ENCODE measurements at regions not wholly inside any gene's neighbourhood (a gene's known extent, or its start where the extent isn't known, plus 50 kb on each side); places are given as distances from the start of the nearest gene placed in this dataset.
A peak's percentile ranks its signal among the peaks of the same experiment; 100 is the strongest.
"Not testable (repeated sequence)": the region's sequence is repeated elsewhere in the genome, so short reads cannot be mapped to it uniquely, and the experiment has no call there.

DNA sequence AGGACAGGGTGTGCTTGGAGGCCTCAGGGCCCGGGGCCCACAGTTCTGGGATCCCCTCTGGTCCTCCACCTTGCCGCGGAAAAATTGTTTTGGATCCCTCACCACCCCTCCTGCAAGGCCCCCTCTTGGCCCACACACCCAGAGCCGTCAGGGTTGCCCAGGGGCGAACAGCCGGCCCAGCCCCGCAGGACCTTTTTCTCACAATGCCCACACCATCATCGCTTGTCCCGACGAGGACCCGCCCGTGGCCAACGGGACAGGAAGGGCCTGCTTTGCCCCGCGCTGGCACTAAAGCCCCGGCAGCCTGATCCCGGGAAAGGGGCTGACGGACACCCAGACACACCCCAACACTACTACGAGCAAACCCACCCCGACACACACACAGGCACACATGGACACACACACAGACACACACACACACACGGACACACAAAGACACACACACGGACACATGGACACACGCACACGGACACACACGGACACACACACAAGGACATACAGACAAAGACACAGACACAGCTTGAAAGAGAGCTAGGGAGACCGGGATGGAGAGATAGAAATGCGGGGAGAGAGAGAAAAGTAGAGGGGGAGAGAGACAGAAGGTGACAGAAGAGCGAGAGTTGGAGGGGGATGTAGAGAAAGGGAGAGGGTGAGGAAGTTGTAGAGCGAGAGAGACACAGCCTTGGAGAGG lies 1493.5 kb upstream of the DEFB115 start:
- DNase-seq: no peak

DNA sequence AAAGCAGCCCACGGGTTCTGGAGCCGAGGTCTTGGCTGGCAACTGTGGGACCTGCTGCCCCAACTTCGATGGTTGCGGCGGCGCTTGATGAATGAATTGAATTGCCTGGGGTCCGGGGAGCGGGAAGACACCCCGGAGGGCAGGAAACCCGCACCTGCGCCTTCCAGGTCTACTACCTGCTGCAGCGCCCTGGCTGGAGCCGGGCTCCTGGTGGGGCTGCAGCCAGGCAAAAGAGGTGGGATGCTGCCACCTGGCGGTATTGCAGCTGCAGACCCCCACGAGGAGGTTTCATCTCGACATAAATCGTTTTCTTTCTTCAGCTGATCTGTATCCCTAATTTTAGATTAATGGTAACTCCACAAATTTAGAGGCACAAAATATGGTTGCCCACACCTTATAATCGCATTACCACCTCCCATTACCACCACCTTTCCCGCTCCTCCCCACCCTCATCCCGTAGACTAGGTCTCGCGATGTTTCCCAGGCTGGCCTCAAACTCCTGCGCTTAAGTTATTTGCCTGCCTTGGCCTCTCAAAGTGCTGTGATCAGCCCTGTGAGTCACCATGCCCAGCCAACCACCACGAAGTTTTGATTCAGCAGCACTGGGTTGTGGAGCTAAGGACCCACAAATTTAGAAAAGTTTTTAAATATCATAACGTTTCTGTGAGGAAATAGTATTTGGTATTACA lies 1492.4 kb upstream of the DEFB115 start:
- peak; percentile 2 to 9 for DNase-seq

DNA sequence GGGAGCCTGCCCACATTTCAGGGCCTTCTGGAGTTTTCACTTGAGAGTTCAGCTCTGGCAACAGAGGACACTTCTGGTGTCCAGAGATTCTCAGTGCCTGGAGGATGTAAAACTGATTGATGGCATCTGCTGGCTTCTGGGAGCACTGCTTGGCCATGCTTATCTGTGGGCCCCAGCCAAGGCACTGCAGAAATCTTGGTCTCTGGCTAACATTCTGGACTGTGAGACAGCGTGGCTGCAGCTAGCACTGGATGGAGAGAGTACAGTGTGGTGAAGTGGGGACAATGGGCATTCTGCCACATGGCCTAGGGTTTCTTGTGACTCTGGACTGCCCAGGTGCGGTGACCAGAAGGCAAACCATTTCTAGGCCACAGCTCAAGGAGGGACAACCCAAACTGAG lies 1479.4 kb upstream of the DEFB115 start:
- not testable (repeated sequence) for DNase-seq

DNA sequence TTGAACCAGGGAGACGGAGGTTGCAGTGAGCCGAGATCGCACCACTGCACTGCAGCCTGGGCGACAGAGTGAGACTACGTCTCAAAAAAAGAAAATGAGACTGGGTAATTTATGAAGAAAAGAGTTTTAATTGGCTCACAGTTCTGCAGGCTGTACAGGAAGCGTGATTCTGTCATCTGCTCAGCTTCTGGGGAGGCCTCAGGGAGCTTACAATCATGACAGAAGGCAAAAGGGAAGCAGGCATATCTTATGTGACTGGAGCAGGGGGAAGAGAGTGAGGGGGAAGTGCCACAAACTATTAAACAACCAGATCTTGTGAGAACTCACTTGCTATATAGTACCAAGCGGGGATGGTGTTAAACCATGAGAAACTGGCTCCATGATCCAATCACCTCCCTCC lies 1476.2 kb upstream of the DEFB115 start:
- not testable (repeated sequence) for DNase-seq

DNA sequence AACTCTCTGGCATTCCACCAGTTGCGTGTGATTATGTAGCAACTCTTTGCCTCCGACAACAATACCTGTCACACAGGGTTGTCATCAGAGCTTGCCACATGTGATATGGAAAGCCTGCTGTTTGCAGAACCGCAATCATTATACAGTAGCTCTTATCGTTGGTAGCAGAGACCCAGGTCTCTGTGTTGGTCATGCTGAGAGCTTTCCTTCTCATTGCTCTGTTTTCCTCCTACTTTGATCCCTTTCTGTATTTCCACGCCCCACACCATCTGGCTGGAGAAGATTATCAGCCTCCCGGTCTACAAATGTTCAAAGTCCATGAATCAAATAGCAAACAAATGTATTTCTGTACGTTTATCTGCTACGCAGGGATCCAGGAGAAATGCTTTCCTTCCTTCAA lies 1475.6 kb upstream of the DEFB115 start:
- not testable (repeated sequence) for DNase-seq

DNA sequence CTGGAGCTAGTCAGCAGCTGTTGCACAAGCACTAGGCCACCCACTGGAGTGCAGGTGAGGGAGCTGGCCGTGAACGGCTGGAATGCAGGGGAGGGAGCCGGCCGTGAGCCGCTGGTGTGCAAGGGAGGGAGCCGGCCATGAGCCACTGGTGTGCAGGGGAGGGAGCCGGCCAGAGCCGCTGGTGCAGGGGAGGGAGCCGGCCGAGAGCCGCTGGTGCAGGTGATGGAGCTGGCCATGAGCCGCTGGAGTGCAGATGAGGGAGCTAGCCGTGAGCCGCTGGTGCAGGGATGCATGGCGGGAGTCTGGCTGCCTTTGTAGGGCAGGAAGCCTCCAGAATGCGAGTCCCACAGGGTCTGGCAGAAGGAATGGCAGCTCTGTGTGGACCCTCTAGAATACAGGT lies 1470.0 kb upstream of the DEFB115 start:
- DNase-seq: not testable (repeated sequence)

DNA sequence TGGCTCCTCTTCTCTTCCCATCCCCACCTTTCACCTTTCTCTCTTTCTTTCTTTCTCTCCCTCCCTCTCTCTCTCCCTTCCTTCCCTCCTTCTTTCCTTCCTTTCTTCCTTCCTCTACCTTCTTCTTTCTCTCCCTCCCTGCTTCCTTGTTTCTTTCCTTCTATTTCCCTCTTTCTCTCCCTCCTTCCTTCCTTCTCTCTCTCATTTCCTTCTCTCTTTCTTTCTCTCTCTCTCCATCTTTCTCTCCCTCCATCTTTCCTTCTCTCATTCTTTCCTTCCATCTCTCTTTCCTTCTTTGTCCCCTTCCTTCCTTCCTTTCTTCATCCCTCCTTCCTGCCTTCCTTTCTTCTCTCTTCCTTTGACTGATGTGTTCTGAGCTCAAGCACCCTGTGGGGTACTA lies 1467.0 kb upstream of the DEFB115 start:
- DNase-seq: no peak

DNA sequence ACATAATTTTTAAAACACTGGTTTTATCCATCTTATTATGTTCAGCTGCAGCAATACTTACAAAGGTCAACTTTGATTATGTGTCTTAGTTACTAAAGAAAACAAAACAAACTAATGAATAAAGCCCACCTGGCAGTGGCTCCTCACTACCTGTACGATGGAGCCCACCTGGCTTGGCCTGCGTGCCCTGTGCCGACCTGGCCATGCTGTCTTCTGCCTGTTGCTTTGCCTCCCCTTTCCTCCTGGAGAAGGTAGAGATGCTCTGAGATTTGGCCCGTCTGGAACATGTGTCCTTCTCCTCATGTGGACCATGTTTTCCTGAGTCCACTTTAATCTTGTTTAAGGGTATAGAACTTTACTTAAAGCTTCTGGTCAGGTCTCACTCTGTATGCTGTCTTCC lies 1426.0 kb upstream of the DEFB115 start:
- DNase-seq: not testable (repeated sequence)

DNA sequence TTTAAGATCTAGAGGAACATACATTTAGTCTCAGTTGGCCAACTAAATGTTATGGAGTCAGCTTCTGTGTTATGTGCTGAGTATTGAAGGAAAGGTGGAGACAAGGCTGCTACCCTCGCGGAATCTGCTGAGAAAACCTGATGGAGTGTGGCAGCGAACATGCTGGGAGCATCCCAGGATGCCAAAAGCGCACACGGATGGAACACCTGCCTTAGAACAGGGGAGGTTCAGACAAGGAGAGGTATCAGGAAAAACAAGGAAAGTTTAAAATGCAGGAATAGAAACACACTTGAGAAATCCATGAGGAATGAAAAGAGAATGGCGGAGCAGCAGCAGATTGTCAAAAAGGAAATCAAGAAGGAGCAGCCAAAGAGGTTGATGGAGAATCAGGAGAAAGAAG lies 1389.5 kb upstream of the DEFB115 start:
- not testable (repeated sequence) for DNase-seq

DNA sequence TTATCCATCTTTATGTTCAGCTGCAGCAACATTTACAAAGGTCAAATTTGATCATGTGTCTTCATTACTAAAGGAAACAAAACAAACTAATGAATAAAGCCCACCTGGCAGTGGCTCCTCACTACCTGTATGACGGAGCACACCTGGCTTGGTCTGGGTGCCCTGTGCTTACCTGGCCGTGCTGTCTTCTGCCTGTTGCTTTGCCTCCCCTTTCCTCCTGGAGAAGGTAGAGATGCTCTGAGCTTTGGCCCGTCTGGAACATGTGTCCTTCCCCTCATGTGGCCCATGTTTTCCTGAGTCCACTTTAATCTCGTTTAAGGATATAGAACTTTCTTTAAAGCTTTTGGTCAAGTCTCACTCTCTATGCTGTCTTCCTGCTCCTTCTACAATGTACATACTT lies 1388.8 kb upstream of the DEFB115 start:
- DNase-seq: not testable (repeated sequence)

DNA sequence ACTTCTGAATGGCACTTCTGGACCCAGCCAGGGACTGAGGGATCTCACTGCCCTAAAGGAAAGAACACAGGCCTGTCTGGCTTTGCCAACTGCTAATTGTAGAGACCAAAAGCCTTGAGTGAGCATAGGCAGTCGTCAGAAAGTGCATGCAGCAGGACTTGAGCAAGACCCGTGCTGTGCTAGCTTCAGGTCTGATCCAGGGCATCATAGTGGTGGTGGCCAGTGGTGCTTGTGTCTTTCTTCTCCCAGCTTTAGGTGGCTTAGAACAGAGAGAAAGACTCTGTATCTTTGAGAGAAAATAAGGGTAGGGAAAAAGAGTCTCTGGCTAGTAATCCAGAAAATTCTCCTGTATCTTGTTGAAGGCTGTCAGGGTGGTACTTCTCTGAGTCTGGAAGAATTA lies 1385.6 kb upstream of the DEFB115 start:
- DNase-seq: not testable (repeated sequence)

DNA sequence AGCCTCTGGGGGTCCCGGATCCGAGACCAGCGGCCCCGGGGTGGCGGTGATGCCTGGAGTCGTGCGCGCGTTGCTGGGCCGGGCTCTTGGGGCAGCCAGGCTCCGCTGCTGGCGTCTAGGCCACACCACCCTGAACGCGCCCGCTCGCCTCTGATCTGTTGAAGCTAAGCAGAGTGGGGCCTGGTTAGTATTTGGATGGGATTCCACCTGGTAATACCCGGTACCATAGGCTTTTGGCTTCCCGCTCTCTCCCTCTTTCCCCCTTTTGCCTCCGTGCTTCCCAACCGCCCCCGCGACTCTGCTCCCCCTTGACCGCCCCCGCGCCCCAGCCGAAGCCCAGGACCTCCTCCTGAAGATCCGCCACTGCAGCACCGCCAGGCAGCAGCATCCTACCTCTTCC lies 1383.5 kb upstream of the DEFB115 start:
- peak; percentile 15 to 28 for DNase-seq

DNA sequence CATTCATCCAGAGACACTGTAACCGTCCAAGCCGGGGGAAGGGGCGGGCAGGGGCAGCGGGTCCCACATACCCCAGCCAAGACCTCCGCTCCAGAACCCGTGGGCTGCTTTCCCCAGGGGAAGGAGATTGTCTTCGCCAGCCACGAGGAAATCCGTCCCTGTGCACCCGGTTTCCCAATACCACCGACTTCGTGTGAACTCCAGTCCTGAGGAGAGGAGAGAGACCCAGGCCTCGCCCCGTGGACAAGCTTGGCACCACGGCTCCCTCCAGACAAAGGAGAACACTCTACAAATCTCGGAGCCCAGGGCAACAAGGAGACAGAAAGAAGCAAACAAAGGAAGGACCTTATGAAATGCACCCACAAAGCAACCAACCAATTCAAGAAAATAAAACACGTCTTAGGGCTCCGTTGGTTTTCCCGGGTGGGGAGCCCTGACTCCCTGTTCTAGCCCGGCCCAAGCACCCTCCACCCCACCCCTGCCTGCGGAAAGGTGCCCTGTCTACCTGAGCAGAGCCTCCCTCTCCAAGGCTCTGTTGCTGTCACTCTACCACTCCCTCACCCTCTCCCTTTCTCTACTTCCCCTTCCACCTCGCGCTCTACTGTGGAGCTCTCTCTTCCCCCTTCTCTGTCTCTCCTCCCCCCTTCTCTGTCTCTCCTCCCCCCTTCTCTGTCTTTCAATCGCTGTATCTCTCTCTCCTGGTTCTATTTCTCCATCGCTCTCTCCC lies 1382.8 kb upstream of the DEFB115 start:
- no peak for DNase-seq

DNA sequence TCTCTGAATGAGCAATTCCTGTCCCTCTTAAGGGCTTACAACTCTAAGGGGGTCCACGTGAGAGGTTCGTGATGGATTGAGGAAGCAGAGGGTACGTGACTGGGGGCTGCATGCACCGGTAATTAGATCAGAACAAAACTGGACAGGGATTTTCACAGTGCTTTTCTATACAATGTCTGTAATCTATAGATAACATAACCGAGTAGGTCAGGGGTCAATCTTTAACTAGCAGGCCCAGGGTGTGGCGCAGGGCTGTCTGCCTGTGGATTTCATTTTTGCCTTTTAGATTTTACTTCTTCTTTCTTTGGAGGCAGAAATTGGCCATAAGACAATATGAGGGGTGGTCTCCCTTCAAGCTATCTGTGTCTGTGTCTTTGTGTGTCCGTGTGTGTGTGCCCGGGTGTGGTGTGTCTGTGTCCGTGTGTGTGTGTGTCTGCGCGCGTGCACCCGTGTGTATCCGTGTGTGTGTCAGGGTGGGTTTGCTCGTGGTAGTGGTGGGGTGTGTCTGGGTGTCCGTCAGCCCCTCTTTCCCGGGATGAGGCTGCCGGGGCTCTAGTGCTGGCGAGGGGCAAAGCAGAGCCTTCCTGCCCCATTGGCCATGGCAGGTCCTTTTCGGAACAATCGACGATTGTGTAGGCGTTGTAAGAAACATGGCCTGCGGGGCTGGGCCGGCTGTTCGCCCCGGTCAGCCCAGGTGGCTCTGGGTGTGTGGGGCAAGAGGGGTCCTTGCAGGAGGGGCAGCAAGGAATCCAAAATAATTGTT lies 1382.0 kb upstream of the DEFB115 start:
- DNase-seq: not testable (repeated sequence)

DNA sequence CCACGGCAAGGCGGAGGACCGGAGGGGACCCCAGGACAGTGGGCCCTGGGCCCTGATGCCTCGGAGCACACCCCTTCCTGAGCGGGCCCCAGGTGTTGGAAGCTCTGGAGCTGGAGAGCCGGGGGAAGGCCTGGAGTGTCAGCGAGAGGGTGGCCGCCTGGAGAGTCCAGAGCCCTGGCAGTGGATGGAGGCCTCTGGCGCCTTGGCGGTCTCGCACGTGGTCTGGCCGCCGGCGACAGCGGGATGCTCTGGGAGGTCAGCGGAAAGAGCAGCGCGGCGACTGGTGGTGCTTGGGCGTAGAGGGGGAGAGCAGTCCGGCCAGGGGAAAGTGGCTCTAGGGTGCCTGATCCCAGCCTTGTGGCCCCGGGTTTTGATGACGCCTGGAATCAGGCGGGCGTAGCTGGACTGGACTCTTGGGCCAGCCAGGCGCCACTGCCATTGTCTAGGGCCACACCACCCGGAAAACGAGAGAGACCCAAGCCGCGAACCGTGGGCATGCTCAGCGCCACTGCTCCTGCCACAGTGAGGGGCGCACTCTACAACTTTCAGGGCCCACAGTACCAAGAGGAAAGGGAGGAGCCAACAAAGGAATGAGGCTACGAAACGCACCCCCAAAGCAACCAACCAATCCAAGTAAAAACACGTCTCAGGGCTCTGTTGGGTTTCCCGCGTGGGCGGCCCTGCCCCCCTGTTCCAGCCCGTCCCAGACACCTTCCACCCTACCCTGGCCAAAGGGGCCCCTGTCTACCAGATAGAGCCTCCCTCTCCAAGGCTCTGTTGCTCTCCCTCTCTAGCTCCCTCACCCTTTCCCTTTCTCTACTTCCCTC lies 1381.2 kb upstream of the DEFB115 start:
- DNase-seq: not testable (repeated sequence)

DNA sequence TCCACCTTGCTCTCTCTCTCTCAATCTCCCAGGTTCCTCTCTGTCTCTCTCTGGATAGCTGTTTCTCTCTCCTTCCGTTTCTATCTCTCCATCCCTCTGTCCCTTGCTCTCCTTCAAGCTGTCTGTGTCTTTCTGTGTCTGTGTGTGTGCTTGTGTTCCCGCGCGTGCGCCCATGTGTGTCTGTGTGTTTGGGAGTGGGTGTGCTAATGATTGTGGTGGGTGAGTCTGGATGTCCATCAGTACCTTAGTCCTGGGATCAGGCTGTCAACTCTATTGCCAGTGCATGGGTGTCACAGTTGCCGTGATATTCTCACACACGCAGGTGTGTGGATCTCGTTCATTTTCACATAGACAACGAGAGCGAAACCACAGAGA lies 1380.6 kb upstream of the DEFB115 start:
- DNase-seq: no peak

DNA sequence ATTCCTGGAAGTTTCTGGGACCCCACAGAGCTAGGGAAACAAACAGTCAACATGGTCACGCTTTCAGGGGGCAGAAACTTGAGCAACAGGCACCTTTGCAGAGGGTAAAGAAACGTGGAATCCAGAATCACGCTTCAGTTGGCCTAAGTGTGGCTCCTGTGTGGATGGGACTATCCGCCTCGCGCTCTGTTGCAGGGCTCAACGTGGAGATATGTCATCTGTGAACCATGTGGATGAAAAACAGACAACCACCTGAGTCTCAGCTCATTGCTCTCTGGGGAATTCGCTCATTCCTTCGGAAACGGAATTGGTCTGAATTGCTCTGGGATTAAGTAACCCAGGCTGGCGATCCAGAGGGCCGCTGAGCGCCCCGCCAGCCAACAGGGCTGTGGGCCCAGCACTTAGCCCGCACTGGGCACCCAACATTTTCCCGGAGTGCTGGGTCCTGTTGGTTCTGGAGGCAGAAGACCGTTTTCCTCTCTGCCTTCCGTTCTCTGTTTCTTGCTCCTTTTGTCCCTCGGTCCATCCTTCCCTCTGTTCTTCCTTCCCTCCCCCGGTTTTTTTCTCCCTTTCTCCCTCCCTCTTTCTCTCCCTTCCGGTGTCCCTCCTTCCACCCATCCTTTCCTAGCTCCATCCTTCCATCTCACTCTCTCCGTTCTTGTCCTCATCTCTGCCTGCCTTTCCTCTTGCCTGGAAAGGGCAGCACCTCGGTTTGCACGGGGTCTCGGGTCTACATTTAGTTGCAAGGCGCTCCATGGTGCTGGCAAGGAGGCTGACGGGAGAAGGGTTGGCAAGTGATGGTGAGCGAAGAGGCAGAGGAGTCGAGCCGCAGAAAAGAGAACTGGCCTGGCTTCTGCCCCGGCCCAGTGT lies 1379.8 kb upstream of the DEFB115 start:
- not testable (repeated sequence) for DNase-seq

DNA sequence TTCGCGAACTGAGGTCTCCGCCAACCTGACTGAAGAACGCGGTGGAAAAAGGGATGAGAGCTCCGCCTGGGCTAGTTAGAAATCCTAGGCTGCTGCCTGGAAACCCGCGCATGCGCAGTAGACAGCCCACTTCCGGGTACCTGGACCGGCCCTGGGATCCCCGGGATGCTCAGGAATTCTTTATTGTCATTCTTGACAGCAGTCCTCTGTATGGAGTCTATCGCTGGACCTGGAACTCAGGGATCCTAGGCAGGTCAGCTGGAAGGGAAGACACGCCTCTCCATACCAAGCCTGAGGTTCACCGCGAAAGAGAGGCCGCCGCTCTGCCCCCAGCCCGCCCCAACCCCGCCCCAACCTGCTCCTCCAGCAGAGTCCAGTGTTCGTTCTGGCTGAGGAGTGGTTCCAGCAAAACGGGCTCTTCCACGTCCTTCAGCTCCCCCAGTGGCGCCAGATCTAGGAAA lies 1379.2 kb upstream of the DEFB115 start:
- DNase-seq: peak in 1 of 2 experiments; percentile 4

DNA sequence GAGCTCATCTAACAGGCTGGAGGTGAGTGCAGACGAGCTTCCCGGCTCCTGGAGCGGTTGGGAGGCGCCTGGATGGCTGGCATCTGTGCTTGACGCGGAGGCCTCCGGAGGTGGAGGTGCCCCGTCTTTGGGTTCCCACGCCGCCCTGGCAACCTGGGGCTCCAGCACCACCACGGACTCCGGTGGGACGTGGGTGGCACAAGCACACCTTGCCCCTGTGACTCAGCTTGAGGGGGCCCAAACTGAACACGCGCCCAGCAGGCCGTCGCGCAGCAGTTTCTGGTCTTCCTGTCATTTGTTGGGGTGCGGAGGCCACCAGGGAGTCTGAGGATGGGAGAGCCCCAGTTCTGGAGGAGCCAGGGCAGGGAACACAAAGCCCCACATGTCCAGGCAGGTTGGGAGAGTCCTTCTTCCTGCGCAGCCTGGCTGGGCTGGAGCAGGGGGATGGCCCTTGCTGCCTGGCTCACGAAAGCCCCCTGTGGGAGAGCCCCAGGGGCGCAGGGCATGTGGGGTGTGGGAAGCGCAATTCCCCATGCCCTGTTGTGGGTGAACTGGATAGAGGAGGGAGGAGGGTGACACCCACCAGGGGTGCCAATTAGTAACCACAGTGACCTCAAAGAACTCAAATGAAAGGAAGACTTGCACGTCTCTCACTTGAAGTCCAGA lies 1378.6 kb upstream of the DEFB115 start:
- DNase-seq: no peak

DNA sequence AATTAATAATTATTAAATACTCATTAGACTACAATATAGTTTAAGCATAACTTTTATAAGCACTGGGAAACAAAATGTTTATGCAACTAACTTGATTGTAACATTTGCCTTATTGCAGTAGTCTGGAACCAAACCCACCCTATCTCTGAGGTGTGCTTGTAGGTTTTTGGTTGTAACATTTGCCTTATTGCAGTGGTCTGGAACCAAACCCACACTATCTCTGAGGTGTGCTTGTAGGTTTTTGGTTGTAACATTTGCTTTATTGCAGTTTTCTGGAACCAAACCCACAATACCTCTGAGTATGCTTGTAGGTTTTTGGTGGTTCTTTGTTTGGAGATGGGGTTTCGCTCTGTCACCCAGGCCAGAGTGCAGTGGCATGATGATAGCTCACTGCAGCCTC lies 1376.4 kb upstream of the DEFB115 start:
- not testable (repeated sequence) for DNase-seq

Data from Kasumi-1 (cell line).